Lung (tissue), 11 donors: ENCODE measurements at regions not wholly inside any gene's neighbourhood (a gene's known extent, or its start where the extent isn't known, plus 50 kb on each side); places are given as distances from the start of the nearest gene placed in this dataset.

Experiments used
- ATAC-seq: fragments of 200-7000 bp; cut with Tn5 transposase; one replicate; pipeline ENCODE4 v1.9.1; 2020; ENCODE audit warnings: moderate number of reproducible peaks; ENCODE audit not compliant: insufficient read depth, low FRiP score
- DNase-seq, 3 donors: peaks; one replicate each; pipeline ENCODE4 v3.0.0-alpha.2; 2013 to 2017
- H3K27ac ChIP-seq, 2 donors: one replicate each; pipeline ENCODE4 v1.5.1; 2013; ENCODE audit warnings: mild to moderate bottlenecking in 2 of 2, moderate library complexity in 2 of 2, control low read depth in 1 of 2, inconsistent platforms in 1 of 2, low read depth in 1 of 2, low read length in 1 of 2
- H3K27me3 ChIP-seq, 3 donors: one replicate each; pipeline ENCODE4 v1.5.1; 2013; ENCODE audit warnings: low read length in 2 of 3; ENCODE audit not compliant: control insufficient read depth in 3 of 3, insufficient read depth in 3 of 3
- H3K36me3 ChIP-seq, 4 donors: one replicate each; pipeline ENCODE4 v1.5.1; 2013; ENCODE audit warnings: low read length in 4 of 4, mild to moderate bottlenecking in 1 of 4, moderate library complexity in 1 of 4; ENCODE audit not compliant: control insufficient read depth in 4 of 4, insufficient read depth in 4 of 4
- H3K4me1 ChIP-seq, 5 donors: one replicate each; pipeline ENCODE4 v1.5.1; 2013; ENCODE audit warnings: low read length in 5 of 5, mild to moderate bottlenecking in 2 of 5, moderate library complexity in 1 of 5; ENCODE audit not compliant: control insufficient read depth in 5 of 5, insufficient read depth in 5 of 5
- H3K4me3 ChIP-seq: one replicate; pipeline ENCODE4 v1.5.1; 2013; ENCODE audit warnings: mild to moderate bottlenecking, control low read depth, moderate library complexity
- H3K9ac ChIP-seq, 2 donors: one replicate each; pipeline ENCODE4 v1.5.1; 2013; ENCODE audit warnings: low read length in 2 of 2, control low read depth in 1 of 2; ENCODE audit not compliant: insufficient read depth in 1 of 2
- H3K9me3 ChIP-seq, 4 donors: one replicate each; pipeline ENCODE4 v1.5.1; 2013; ENCODE audit warnings: low read length in 3 of 4, mild to moderate bottlenecking in 1 of 4, moderate library complexity in 1 of 4; ENCODE audit not compliant: control insufficient read depth in 4 of 4, insufficient read depth in 3 of 4
- WGBS, 2 donors: extraction: QIAGEN DNeasy Blood & Tissue Kit; methylation state at CpG; one replicate each; pipeline ENCODE4 v1.1.7; 2013; 5-methylcytosine and 5-hydroxymethylcytosine counted together
- TF ChIP-seq, protein P1 (sequence below): IDR thresholded peaks from 2 replicates; pipeline ENCODE4 v1.5.1; 2012; ENCODE audit warnings: mild to moderate bottlenecking; ENCODE audit errors: control extremely low read depth, extremely low read depth
- donor health status: control.
- donor health status: control.
- donor health status: Bipolar disorder and iron deficiency.
- donor health status: healthy.
- donor health status: DM: yes; HTN: yes; CAD: no.

DNA sequence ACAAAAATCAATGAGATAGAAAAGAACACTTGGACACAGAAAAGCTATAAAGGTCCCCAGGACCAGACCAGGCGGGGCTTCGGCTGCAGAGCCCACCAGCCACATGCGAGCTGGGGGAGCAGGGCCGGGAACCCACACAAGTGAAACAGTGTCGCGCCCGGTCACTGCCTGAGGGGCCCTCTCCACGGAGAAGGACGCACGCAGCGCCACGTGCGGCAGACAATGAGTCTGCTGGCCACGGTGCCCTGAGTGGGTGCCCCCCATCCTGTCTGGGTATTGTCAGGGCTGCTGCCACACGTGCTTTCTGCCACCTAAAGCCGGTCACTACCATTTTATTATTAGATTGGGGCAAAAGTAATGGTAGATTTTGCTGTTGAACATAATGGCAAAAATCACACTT is 207.9 kb upstream of the HDAC4 start:
- no peak overlapping the region for H3K27ac ChIP-seq
- TF ChIP-seq, protein P1, sequence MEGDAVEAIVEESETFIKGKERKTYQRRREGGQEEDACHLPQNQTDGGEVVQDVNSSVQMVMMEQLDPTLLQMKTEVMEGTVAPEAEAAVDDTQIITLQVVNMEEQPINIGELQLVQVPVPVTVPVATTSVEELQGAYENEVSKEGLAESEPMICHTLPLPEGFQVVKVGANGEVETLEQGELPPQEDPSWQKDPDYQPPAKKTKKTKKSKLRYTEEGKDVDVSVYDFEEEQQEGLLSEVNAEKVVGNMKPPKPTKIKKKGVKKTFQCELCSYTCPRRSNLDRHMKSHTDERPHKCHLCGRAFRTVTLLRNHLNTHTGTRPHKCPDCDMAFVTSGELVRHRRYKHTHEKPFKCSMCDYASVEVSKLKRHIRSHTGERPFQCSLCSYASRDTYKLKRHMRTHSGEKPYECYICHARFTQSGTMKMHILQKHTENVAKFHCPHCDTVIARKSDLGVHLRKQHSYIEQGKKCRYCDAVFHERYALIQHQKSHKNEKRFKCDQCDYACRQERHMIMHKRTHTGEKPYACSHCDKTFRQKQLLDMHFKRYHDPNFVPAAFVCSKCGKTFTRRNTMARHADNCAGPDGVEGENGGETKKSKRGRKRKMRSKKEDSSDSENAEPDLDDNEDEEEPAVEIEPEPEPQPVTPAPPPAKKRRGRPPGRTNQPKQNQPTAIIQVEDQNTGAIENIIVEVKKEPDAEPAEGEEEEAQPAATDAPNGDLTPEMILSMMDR = no peak

DNA sequence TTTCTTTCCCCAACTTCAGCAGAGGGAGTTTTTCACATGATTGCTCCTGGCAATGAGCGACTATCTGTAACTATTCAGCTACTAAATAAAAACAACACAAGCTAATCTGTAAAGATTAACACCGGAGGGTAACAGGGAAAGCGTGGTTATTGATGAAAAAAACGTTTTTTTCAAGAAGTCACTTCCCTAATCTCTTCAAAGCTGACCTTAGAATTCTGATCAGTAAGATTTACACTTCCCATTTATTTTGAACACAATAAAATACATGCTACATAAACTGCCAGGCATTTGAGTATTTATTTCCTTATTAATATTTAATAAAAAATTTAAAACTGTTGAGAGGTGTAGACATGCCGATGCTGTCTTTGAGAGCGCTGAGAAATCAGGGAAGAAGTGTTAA is 207.4 kb upstream of the HDAC4 start:
- Histone ChIP-seq H3K4me1 (peaks cover 0 to 13% (median 0%) of the 10 kb centered on the region in 5 donors), H3K36me3 (no peaks in the 10 kb centered on the region), H3K9ac (no peak overlapping the region), H3K27me3 (peaks cover 0 to 5% (median 0%) of the 10 kb centered on the region in 3 donors), H3K27ac (no peak overlapping the region), H3K4me3 (no peak overlapping the region), H3K9me3 (peaks cover 0 to 9% (median 0%) of the 10 kb centered on the region in 4 donors)
- 51 to 63% methylated on average over 6 of the region's 6 CpGs for WGBS, 2 donors
- no peak for ATAC-seq
- TF ChIP-seq, protein P1 = no peak
- DNase-seq = no peak

More for the DNA sequence above, 207.9 kb upstream of the HDAC4 start:
- Histone ChIP-seq H3K9me3 (peaks cover 0 to 7% (median 0%) of the 10 kb centered on the region in 4 donors), H3K4me1 (peaks cover 0 to 13% (median 0%) of the 10 kb centered on the region in 5 donors), H3K27me3 (peaks cover 0 to 5% (median 0%) of the 10 kb centered on the region in 3 donors), H3K36me3 (no peaks in the 10 kb centered on the region), H3K4me3 (no peak overlapping the region), H3K9ac (no peak overlapping the region)
- 85 to 94% methylated on average over 16 of the region's 16 CpGs for WGBS, 2 donors
- ATAC-seq (no peak), DNase-seq (no peak)

DNA sequence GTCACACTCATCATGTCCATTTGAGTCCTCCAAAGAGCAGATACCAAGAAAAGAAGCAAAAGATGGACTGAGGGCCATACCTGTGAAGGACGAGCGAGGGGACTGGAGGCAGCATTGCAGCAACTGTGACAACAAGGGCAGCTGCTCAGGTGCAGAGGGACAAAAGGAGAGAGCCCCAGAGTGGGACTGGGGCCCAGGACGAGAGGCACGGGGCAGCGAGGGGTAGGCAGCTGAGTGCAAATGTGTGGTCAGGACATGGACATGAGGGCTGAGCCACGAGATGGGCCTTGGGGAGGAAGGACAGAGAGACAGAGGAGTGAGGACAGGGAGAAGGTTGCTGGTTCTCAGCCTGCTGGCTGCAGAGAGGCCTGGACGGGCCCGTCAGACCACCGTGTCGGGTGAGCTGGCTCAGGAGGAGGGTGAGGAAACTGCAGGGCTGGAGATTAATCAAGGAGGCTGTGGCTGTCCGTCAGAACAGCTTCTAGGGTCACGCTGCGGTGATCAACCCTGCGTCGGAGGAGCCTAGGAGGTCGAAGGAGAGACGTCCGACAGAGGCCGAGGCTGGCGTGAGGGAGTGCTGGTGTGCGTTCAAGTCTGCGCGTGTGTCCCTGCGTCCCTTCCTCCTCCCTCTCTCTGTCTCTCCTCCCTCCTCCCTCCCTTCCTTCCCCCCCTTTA is 206.8 kb upstream of the HDAC4 start:
- no peak overlapping the region for H3K4me3 ChIP-seq
- no peaks in the 10 kb centered on the region for H3K36me3 ChIP-seq
- H3K27me3 ChIP-seq = peaks cover 0 to 5% (median 0%) of the 10 kb centered on the region in 3 donors
- H3K9me3 ChIP-seq = peaks cover 0 to 9% (median 0%) of the 10 kb centered on the region in 4 donors
- ATAC-seq = no peak
- TF ChIP-seq, protein P1 = no peak
- H3K9ac ChIP-seq = no peak overlapping the region
- no peak for DNase-seq
- H3K27ac ChIP-seq = no peak overlapping the region
- WGBS, 2 donors = 51 to 66% methylated on average over 24 of the region's 24 CpGs
- peaks cover 0 to 13% (median 0%) of the 10 kb centered on the region in 5 donors for H3K4me1 ChIP-seq
